ENCODE measurements at regions not wholly inside any gene's neighbourhood (a gene's known extent, or its start where the extent isn't known, plus 50 kb on each side); places are given as distances from the start of the nearest gene placed in this dataset.

GRCh38 chr14:62076825-62077605 is 314.8 kb downstream of the SNAPC1 start:
- H3K4me1 ChIP-seq (ENCODE audit: control insufficient read depth, insufficient read depth, low read length), result no peaks in the 10 kb centered on the region
- H3K4me2 ChIP-seq (ENCODE audit: low read length), result no peak overlapping the region
- H3K9ac ChIP-seq (ENCODE audit: low read depth, low read length), result no peak overlapping the region
- H3K36me3 ChIP-seq (ENCODE audit: insufficient read depth, low read length), result no peaks in the 10 kb centered on the region
- H3K27me3 ChIP-seq (ENCODE audit: control insufficient read depth, insufficient read depth, low read length), result peaks cover 7% of the 10 kb centered on the region
- no peak overlapping the region for H3K4me3 ChIP-seq (ENCODE audit: low read length)
- H3K9me3 ChIP-seq (replicated peaks; ENCODE audit: low read length), result no peaks in the 10 kb centered on the region

GRCh38 chr14:62077676-62078261 is 315.5 kb downstream of the SNAPC1 start:
- Histone ChIP-seq H3K4me3 (ENCODE audit: low read length) (no peak overlapping the region), H3K9me3 (replicated peaks; ENCODE audit: low read length) (no peaks in the 10 kb centered on the region), H3K9ac (ENCODE audit: low read depth, low read length) (no peak overlapping the region), H3K36me3 (ENCODE audit: insufficient read depth, low read length) (no peaks in the 10 kb centered on the region), H3K27me3 (ENCODE audit: control insufficient read depth, insufficient read depth, low read length) (peaks cover 14% of the 10 kb centered on the region), H3K4me1 (ENCODE audit: control insufficient read depth, insufficient read depth, low read length) (no peaks in the 10 kb centered on the region), H3K4me2 (ENCODE audit: low read length) (no peak overlapping the region)

GRCh38 chr14:62079038-62079437 is 316.8 kb downstream of the SNAPC1 start:
- Histone ChIP-seq H3K4me2 (ENCODE audit: low read length) (no peak overlapping the region), H3K9ac (ENCODE audit: low read depth, low read length) (no peak overlapping the region), H3K4me1 (ENCODE audit: control insufficient read depth, insufficient read depth, low read length) (no peaks in the 10 kb centered on the region), H3K27me3 (ENCODE audit: control insufficient read depth, insufficient read depth, low read length) (peaks cover 14% of the 10 kb centered on the region), H3K4me3 (ENCODE audit: low read length) (no peak overlapping the region), H3K9me3 (replicated peaks; ENCODE audit: low read length) (no peaks in the 10 kb centered on the region), H3K36me3 (ENCODE audit: insufficient read depth, low read length) (no peaks in the 10 kb centered on the region)

- H3K4me3 ChIP-seq (ENCODE audit: low read length), result no peak overlapping the region
- no peaks in the 10 kb centered on the region for H3K4me1 ChIP-seq (ENCODE audit: control insufficient read depth, insufficient read depth, low read length)
- no peak overlapping the region for H3K9ac ChIP-seq (ENCODE audit: low read depth, low read length)
These were observed 318.9 kb downstream of the SNAPC1 start for GRCh38 chr14:62081012-62081612.

GRCh38 chr14:62081951-62082350 is 319.7 kb downstream of the SNAPC1 start:
- H3K4me1 ChIP-seq (ENCODE audit: control insufficient read depth, insufficient read depth, low read length), result no peaks in the 10 kb centered on the region
- no peaks in the 10 kb centered on the region for H3K36me3 ChIP-seq (ENCODE audit: insufficient read depth, low read length)
- H3K27me3 ChIP-seq (ENCODE audit: control insufficient read depth, insufficient read depth, low read length), result peaks cover 14% of the 10 kb centered on the region
- no peak overlapping the region for H3K9ac ChIP-seq (ENCODE audit: low read depth, low read length)
- H3K4me3 ChIP-seq (ENCODE audit: low read length), result no peak overlapping the region
- H3K9me3 ChIP-seq (replicated peaks; ENCODE audit: low read length), result no peaks in the 10 kb centered on the region
- no peak overlapping the region for H3K4me2 ChIP-seq (ENCODE audit: low read length)

More at GRCh38 chr14:62081012-62081612, 318.9 kb downstream of the SNAPC1 start:
- Histone ChIP-seq H3K27me3 (ENCODE audit: control insufficient read depth, insufficient read depth, low read length) (peaks cover 14% of the 10 kb centered on the region), H3K9me3 (replicated peaks; ENCODE audit: low read length) (no peaks in the 10 kb centered on the region), H3K36me3 (ENCODE audit: insufficient read depth, low read length) (no peaks in the 10 kb centered on the region), H3K4me2 (ENCODE audit: low read length) (no peak overlapping the region)

GRCh38 chr14:62082779-62083178 is 320.6 kb downstream of the SNAPC1 start:
- H3K4me3 ChIP-seq (ENCODE audit: low read length), result no peak overlapping the region
- peaks cover 14% of the 10 kb centered on the region for H3K27me3 ChIP-seq (ENCODE audit: control insufficient read depth, insufficient read depth, low read length)
- H3K4me2 ChIP-seq (ENCODE audit: low read length), result no peak overlapping the region
- H3K36me3 ChIP-seq (ENCODE audit: insufficient read depth, low read length), result no peaks in the 10 kb centered on the region
- no peaks in the 10 kb centered on the region for H3K9me3 ChIP-seq (replicated peaks; ENCODE audit: low read length)
- H3K9ac ChIP-seq (ENCODE audit: low read depth, low read length), result no peak overlapping the region
- H3K4me1 ChIP-seq (ENCODE audit: control insufficient read depth, insufficient read depth, low read length), result no peaks in the 10 kb centered on the region

- no peaks in the 10 kb centered on the region for H3K9me3 ChIP-seq (replicated peaks; ENCODE audit: low read length)
- no peak overlapping the region for H3K9ac ChIP-seq (ENCODE audit: low read depth, low read length)
- H3K36me3 ChIP-seq (ENCODE audit: insufficient read depth, low read length), result no peaks in the 10 kb centered on the region
- H3K4me3 ChIP-seq (ENCODE audit: low read length), result no peak overlapping the region
- H3K4me2 ChIP-seq (ENCODE audit: low read length), result no peak overlapping the region
- peaks cover 14% of the 10 kb centered on the region for H3K27me3 ChIP-seq (ENCODE audit: control insufficient read depth, insufficient read depth, low read length)
- H3K4me1 ChIP-seq (ENCODE audit: control insufficient read depth, insufficient read depth, low read length), result no peaks in the 10 kb centered on the region
These were observed 321.8 kb downstream of the SNAPC1 start for GRCh38 chr14:62084020-62084419.

GRCh38 chr14:62087191-62087590 is 325.0 kb downstream of the SNAPC1 start:
- Histone ChIP-seq H3K9ac (ENCODE audit: low read depth, low read length) (no peak overlapping the region), H3K4me1 (ENCODE audit: control insufficient read depth, insufficient read depth, low read length) (no peaks in the 10 kb centered on the region), H3K4me2 (ENCODE audit: low read length) (no peak overlapping the region), H3K27me3 (ENCODE audit: control insufficient read depth, insufficient read depth, low read length) (peaks cover 12% of the 10 kb centered on the region), H3K36me3 (ENCODE audit: insufficient read depth, low read length) (no peaks in the 10 kb centered on the region), H3K9me3 (replicated peaks; ENCODE audit: low read length) (no peaks in the 10 kb centered on the region), H3K4me3 (ENCODE audit: low read length) (no peak overlapping the region)

- peaks cover 9% of the 10 kb centered on the region for H3K27me3 ChIP-seq (ENCODE audit: control insufficient read depth, insufficient read depth, low read length)
- H3K4me3 ChIP-seq (ENCODE audit: low read length), result no peak overlapping the region
- H3K9me3 ChIP-seq (replicated peaks; ENCODE audit: low read length), result no peaks in the 10 kb centered on the region
- no peak overlapping the region for H3K9ac ChIP-seq (ENCODE audit: low read depth, low read length)
- H3K4me2 ChIP-seq (ENCODE audit: low read length), result no peak overlapping the region
- no peaks in the 10 kb centered on the region for H3K4me1 ChIP-seq (ENCODE audit: control insufficient read depth, insufficient read depth, low read length)
- no peaks in the 10 kb centered on the region for H3K36me3 ChIP-seq (ENCODE audit: insufficient read depth, low read length)
These were observed 331.5 kb downstream of the SNAPC1 start for GRCh38 chr14:62093736-62094135.

GRCh38 chr14:62097072-62097471 is 334.9 kb downstream of the SNAPC1 start:
- H3K9me3 ChIP-seq (replicated peaks; ENCODE audit: low read length), result no peaks in the 10 kb centered on the region
- no peak overlapping the region for H3K4me3 ChIP-seq (ENCODE audit: low read length)
- no peaks in the 10 kb centered on the region for H3K4me1 ChIP-seq (ENCODE audit: control insufficient read depth, insufficient read depth, low read length)
- H3K9ac ChIP-seq (ENCODE audit: low read depth, low read length), result no peak overlapping the region
- peaks cover 23% of the 10 kb centered on the region for H3K27me3 ChIP-seq (ENCODE audit: control insufficient read depth, insufficient read depth, low read length)
- no peak overlapping the region for H3K4me2 ChIP-seq (ENCODE audit: low read length)
- H3K36me3 ChIP-seq (ENCODE audit: insufficient read depth, low read length), result no peaks in the 10 kb centered on the region

- Histone ChIP-seq H3K4me3 (ENCODE audit: low read length) (no peak overlapping the region), H3K9ac (ENCODE audit: low read depth, low read length) (no peak overlapping the region), H3K36me3 (ENCODE audit: insufficient read depth, low read length) (no peaks in the 10 kb centered on the region), H3K27me3 (ENCODE audit: control insufficient read depth, insufficient read depth, low read length) (peaks cover 23% of the 10 kb centered on the region), H3K9me3 (replicated peaks; ENCODE audit: low read length) (no peaks in the 10 kb centered on the region), H3K4me2 (ENCODE audit: low read length) (no peak overlapping the region), H3K4me1 (ENCODE audit: control insufficient read depth, insufficient read depth, low read length) (no peaks in the 10 kb centered on the region)
These were observed 335.6 kb downstream of the SNAPC1 start for GRCh38 chr14:62097824-62098223.

All from skeletal muscle satellite cell (primary cell).